ENCODE measurements at regions not wholly inside any gene's neighbourhood (a gene's known extent, or its start where the extent isn't known, plus 50 kb on each side); places are given as distances from the start of the nearest gene placed in this dataset.
"Not testable (repeated sequence)": the region's sequence is repeated elsewhere in the genome, so short reads cannot be mapped to it uniquely, and the experiment has no call there.

DNA sequence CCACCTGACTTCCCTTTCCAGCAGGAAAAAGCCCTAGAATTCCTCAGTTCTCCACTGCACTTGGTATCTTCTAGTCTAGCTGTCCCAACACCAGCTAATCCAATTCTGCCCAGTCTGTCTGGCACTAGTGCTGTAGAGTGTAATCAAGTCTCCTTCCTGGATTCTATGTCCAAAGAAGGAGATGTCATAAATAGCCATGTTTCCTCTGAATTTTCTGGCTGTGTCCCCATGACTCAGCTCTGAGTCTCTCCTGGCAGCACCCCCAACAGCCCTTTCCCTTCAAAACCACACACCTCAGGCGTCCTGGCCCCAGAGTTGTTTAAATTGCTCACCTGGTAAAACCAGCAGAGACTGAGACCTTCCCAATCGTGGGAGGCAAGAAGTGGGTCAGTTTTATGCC lies 197.2 kb downstream of the GRXCR1 start:
- no peak for DNase-seq (ENCODE audit: low read depth in 2 of 2)

- DNase-seq (ENCODE audit: low read depth in 2 of 2): no peak
Measured at GRCh38 chr4:43103048-43103447, 210.5 kb downstream of the GRXCR1 start.

- no peak for DNase-seq (ENCODE audit: low read depth in 2 of 2)
Measured at GRCh38 chr4:43112139-43112538, 219.6 kb downstream of the GRXCR1 start.

GRCh38 chr4:43113196-43113595 lies 220.7 kb downstream of the GRXCR1 start:
- DNase-seq (ENCODE audit: low read depth in 2 of 2): no peak

DNA sequence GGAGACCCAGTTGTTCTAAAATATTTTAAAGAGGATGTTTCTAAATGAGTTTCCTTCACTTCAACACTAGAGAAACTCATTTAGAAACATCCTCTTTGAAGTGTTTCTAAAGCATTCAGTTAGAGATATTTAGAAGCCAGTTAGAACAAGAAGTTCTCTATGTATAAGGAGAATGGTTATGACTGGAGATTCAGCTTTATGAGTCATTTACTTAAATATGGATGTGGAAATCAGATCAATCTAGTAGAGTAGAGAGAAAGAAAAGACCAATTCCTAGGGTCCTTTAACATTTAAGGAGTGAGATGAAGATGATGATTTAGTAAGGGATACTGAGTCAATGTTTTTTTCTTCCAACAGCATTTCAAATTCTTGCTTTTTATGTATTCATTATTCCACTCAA lies 234.1 kb downstream of the GRXCR1 start:
- no peak for DNase-seq (ENCODE audit: low read depth in 2 of 2)

GRCh38 chr4:43130228-43131021 lies 237.9 kb downstream of the GRXCR1 start:
- DNase-seq (ENCODE audit: low read depth in 2 of 2): no peak

GRCh38 chr4:43132010-43132582 lies 239.6 kb downstream of the GRXCR1 start:
- DNase-seq (ENCODE audit: low read depth in 2 of 2): peak; percentile 18 to 58

DNA sequence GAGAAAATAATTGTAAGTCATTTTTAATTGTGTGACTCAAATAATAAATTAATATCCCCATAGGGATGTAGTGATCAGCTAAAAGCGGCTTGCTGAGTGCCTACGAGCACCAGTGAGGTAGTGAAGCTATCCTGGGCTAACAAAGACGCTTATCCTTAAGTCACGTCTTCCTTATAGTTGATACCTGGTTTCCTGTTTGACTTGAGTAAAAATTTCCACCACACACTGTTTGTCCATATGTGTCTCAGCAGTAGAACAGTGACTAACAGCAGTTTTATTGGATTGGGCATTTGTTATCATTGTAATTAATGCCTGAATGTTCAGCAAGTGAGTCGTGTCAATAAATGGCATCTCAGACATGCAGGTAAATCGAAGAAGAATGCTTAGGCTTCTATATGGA lies 241.1 kb downstream of the GRXCR1 start:
- DNase-seq (ENCODE audit: low read depth in 2 of 2): no peak

DNA sequence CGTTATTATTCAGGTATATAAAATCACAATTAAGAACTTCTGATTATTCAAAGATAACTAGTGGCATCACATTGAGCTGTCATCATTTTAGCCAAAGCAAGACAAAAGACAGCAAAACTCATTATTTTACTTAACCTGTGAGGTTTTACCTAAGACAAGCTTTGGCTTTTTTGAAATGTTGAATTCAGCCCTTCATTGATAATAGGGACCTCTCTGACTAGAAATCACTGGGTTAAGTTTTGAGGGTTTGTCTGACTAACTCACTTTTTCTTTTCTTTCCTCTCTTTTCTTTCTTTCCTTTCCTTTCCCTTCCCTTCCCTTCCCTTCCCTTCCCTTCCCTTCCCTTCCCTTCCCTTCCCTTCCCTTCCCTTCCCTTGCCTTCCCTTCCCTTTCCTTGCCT lies 244.2 kb downstream of the GRXCR1 start:
- DNase-seq (ENCODE audit: low read depth in 2 of 2): no peak

GRCh38 chr4:43146198-43146597 lies 253.7 kb downstream of the GRXCR1 start:
- DNase-seq (ENCODE audit: low read depth in 2 of 2): no peak

DNA sequence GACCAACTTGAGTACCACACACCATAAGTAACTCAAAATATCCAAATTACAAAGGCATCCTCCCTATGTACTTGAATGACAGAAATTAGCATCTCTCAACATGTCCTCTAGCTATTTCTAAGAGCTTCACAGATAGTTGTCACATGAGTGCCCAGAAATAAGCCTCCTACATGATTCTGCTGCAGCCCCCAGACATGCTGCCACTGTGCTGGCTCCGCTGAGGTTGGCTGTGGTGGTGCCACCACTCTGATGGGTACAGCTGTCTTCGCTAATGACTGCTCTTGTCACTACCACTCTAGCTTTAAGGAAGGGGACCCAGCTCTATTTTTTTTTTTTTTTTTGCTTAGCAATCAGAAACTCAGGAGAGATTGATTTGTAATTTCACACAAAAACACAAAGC lies 256.0 kb downstream of the GRXCR1 start:
- DNase-seq (ENCODE audit: low read depth in 2 of 2): no peak

DNA sequence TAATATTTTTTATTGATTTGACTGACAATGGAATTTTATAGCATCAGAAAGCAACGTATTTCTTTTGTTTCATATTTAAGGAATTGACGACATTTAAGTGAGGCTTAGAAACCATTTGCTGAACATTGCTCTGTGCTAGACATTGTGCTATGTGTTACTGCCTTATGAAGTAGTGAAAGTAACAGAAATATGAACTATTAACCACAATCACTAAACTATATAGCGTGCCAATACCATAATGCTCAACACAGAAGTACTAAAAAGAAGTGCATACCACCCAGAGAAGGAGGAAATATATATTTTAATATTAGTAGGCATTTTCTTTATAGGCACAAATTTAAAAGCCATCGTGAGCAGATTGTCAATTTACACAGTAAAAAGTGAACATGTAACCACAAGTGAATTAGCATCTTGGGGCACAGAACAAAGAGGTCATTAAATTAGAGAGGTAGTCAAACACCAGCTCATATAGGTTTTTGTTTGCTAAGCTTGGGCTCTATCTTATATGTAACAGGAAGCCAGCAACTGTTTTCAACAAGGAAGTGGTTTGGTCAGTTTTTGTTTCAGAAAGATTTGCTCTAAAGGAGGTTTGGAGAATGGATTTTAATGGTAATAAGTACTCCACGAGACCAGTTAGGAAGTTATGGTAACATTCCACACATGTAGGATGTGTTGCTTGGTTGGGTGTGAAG lies 270.7 kb downstream of the GRXCR1 start:
- DNase-seq (ENCODE audit: low read depth in 2 of 2): no peak

GRCh38 chr4:43189741-43190140 lies 297.2 kb downstream of the GRXCR1 start:
- DNase-seq (ENCODE audit: low read depth in 2 of 2): no peak

GRCh38 chr4:43212576-43212975 lies 320.1 kb downstream of the GRXCR1 start:
- not testable (repeated sequence) for DNase-seq (ENCODE audit: low read depth in 2 of 2)

- DNase-seq (ENCODE audit: low read depth in 2 of 2): no peak
Measured at GRCh38 chr4:43223820-43224219, 331.3 kb downstream of the GRXCR1 start.

GRCh38 chr4:43224559-43224958 lies 332.0 kb downstream of the GRXCR1 start:
- DNase-seq (ENCODE audit: low read depth in 2 of 2): no peak

DNA sequence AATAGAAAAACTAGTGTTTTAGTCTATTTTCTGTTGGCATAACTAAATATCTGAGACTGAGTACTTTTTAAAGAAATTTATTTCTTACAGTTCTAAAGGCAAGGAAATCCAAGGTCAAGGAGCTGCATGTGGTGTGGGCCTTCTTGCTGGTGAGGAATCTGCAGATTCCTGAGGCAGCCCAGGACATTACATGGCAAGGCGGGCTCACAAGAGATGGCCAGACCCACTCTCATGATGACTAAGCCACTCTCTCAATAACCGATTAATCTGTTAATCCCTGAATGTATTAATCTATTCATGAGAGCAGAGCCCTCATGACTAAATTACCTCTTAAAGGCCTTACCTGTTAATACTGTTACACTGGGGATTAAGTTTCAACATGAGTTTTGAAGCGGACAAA lies 340.8 kb downstream of the GRXCR1 start:
- DNase-seq (ENCODE audit: low read depth in 2 of 2): no peak

DNA sequence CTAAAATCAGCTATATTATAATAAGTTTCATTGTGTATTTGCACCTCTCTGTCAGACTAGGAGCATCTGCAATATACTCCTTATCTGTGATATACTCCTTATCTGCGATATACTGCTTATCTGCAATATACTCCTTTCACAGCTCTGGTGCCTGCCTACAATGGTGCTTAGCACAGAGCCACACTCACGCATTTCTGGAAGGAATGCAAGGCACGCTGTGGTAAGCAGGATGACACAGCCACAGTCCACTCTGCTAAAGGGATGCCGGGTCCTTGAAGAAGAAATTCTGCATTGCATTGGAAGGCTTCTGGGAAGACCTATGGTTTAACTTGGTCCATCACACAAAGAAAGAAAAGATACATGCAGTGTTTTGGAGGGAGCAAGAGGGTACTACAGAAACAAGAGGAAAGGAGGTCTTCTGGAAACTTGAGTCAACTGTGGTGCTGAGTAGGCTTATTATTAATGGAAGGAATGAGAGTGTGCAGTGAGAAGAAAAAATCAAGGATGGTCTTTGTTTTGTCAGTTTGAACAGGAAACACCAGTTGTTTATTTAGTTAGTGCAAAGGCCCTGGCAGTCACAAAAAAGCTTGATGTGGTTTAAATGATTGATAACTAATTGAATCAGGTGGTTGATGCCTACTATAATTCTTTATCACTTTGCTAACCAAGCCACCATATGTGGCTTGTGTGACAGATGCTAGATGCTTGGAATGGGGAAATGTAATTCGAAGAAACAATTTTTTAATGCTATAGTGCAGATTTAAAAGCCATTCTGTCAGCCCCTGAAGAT lies 342.3 kb downstream of the GRXCR1 start:
- no peak for DNase-seq (ENCODE audit: low read depth in 2 of 2)

DNA sequence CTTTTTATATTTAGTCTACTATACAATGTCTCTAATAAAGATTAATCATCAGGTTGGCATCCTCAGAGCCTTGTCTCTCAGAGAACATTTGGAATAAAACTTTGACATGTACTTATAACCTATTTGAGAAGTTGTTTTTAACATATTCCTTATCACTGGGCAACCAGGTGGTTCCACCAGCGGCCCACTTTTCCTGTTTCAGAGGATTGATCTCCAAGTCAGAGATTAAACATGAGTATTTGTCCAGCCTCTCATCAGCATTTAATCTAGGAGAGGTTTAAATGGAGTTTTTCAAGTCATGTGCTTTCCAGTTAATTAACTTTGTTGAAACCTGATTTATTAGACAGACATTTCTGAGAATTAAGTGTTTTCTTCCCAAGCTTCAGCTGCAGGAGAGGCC lies 345.5 kb downstream of the GRXCR1 start:
- no peak for DNase-seq (ENCODE audit: low read depth in 2 of 2)

- DNase-seq (ENCODE audit: low read depth in 2 of 2): no peak
Measured at GRCh38 chr4:43238585-43238984, 346.1 kb downstream of the GRXCR1 start.

DNA sequence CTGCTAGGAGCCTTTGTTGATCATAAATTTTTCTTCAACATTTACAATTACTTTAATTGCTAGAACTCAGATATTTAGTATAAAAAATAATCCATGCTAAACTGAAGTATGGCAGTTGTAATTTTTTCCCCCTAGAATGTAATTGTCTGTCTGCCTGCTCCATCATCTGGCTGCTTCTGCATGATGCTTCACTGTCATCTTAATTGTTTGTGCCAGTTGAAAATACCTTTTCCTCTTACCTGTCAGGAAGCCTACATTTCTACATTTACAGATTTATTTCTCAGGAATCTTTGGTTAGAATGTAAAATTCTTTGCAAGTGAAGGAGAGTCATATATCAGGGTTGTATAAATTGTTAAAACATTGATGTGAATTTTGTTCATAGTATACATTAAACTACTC lies 348.6 kb downstream of the GRXCR1 start:
- DNase-seq (ENCODE audit: low read depth in 2 of 2): no peak

DNA sequence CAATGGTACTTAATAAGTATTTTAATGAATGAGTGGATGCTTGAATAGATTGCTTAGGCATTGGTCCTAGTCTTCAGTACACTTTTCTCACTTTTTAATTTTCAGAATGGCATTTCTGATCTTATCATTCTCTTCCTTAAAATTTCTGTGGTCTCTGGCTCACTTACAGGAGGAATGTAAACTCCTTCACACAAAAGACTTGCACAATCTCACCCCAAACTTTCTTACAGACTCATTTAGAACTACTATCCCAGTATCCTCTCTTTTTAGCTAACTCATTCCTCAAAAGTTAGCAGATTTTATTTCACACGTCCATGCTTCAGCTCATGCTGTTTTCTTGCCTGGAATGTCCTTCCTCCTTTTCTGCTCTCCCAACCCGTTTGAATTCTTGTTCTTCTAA lies 350.1 kb downstream of the GRXCR1 start:
- DNase-seq (ENCODE audit: low read depth in 2 of 2): no peak

All from dermis microvascular lymphatic vessel endothelial cell (primary cell).